Esophagus (tissue), 2 donors: ENCODE measurements at regions not wholly inside any gene's neighbourhood (a gene's known extent, or its start where the extent isn't known, plus 50 kb on each side); places are given as distances from the start of the nearest gene placed in this dataset.

ENCODE experiments used
- H3K27ac ChIP-seq, 2 donors: one replicate each; pipeline ENCODE4 v1.5.1; 2013; ENCODE audit warnings: low read depth in 2 of 2, mild to moderate bottlenecking in 2 of 2, inconsistent platforms in 1 of 2, low read length in 1 of 2, moderate library complexity in 1 of 2
- H3K27me3 ChIP-seq, 2 donors: one replicate each; pipeline ENCODE4 v1.6.1; 2013; ENCODE audit warnings: low read length in 2 of 2, control low read depth in 1 of 2, mild to moderate bottlenecking in 1 of 2; ENCODE audit not compliant: insufficient read depth in 2 of 2, control insufficient read depth in 1 of 2
- H3K36me3 ChIP-seq, 2 donors: one replicate each; pipeline ENCODE4 v1.6.1; 2013; ENCODE audit warnings: low read length in 1 of 2; ENCODE audit not compliant: control insufficient read depth in 2 of 2, insufficient read depth in 2 of 2
- H3K4me1 ChIP-seq, 2 donors: one replicate each; pipeline ENCODE4 v1.6.1; 2013; ENCODE audit warnings: low read length in 1 of 2; ENCODE audit not compliant: control insufficient read depth in 2 of 2, insufficient read depth in 2 of 2
- H3K4me3 ChIP-seq, 2 donors: one replicate each; pipeline ENCODE4 v1.5.1; 2013; ENCODE audit warnings: low read length in 2 of 2, mild to moderate bottlenecking in 2 of 2, low read depth in 1 of 2, moderate library complexity in 1 of 2
- H3K9me3 ChIP-seq, 2 donors: one replicate each; pipeline ENCODE4 v1.6.1; 2013; ENCODE audit warnings: mild to moderate bottlenecking in 2 of 2, low read depth in 1 of 2, low read length in 1 of 2, moderate library complexity in 1 of 2; ENCODE audit not compliant: control insufficient read depth in 2 of 2, insufficient read depth in 1 of 2
- WGBS, 2 donors: extraction: QIAGEN DNeasy Blood & Tissue Kit; methylation state at CpG; one replicate each; pipeline ENCODE4 v1.1.7; 2013; 5-methylcytosine and 5-hydroxymethylcytosine counted together
- donor health status: healthy with polysubstance abuse.
- donor health status: Bipolar disorder and iron deficiency.

- 44 to 54% methylated on average over 2 of the region's 2 CpGs for WGBS, 2 donors
- no peaks in the 10 kb centered on the region for H3K4me1 ChIP-seq
- no peaks in the 10 kb centered on the region for H3K9me3 ChIP-seq
Observed at GRCh38 chr2:167548396-167548795, 660.1 kb downstream of the XIRP2 start.

GRCh38 chr2:167544602-167545001 lies 656.3 kb downstream of the XIRP2 start:
- H3K4me1 ChIP-seq, result no peaks in the 10 kb centered on the region
- 94 to 98% methylated on average over 19 of the region's 19 CpGs for WGBS, 2 donors
- no peaks in the 10 kb centered on the region for H3K36me3 ChIP-seq
- H3K4me3 ChIP-seq, result no peak overlapping the region
- no peak overlapping the region for H3K27ac ChIP-seq
- no peaks in the 10 kb centered on the region for H3K27me3 ChIP-seq
- no peaks in the 10 kb centered on the region for H3K9me3 ChIP-seq

More at GRCh38 chr2:167548396-167548795, 660.1 kb downstream of the XIRP2 start:
- H3K36me3 ChIP-seq, result no peaks in the 10 kb centered on the region
- no peaks in the 10 kb centered on the region for H3K27me3 ChIP-seq
- no peak overlapping the region for H3K27ac ChIP-seq
- no peak overlapping the region for H3K4me3 ChIP-seq

GRCh38 chr2:167543721-167544120 lies 655.4 kb downstream of the XIRP2 start:
- Histone ChIP-seq H3K4me1 (no peaks in the 10 kb centered on the region), H3K27ac (no peak overlapping the region), H3K9me3 (no peaks in the 10 kb centered on the region), H3K27me3 (no peaks in the 10 kb centered on the region), H3K4me3 (no peak overlapping the region), H3K36me3 (no peaks in the 10 kb centered on the region)
- 91% methylated on average over 4 of the region's 4 CpGs for WGBS, 2 donors

GRCh38 chr2:167537743-167538142 lies 649.5 kb downstream of the XIRP2 start:
- no peaks in the 10 kb centered on the region for H3K9me3 ChIP-seq
- H3K27ac ChIP-seq, result peak overlapping the region in 1 of 2 donors; percentile 14
- H3K4me3 ChIP-seq, result no peak overlapping the region
- WGBS, 2 donors, result 64 to 77% methylated on average over 4 of the region's 4 CpGs
- no peaks in the 10 kb centered on the region for H3K36me3 ChIP-seq
- no peaks in the 10 kb centered on the region for H3K4me1 ChIP-seq
- no peaks in the 10 kb centered on the region for H3K27me3 ChIP-seq

- no peaks in the 10 kb centered on the region for H3K27me3 ChIP-seq
- H3K4me1 ChIP-seq, result no peaks in the 10 kb centered on the region
- H3K4me3 ChIP-seq, result no peak overlapping the region
- H3K9me3 ChIP-seq, result no peaks in the 10 kb centered on the region
- no peak overlapping the region for H3K27ac ChIP-seq
- 81 to 86% methylated on average over 1 of the region's 1 CpG for WGBS, 2 donors
- no peaks in the 10 kb centered on the region for H3K36me3 ChIP-seq
Observed at GRCh38 chr2:167534443-167534842, 646.2 kb downstream of the XIRP2 start.

- WGBS, 2 donors, result 61 to 67% methylated on average over 2 of the region's 2 CpGs
Observed at GRCh38 chr2:167524786-167525185, 636.5 kb downstream of the XIRP2 start.

GRCh38 chr2:167510071-167510759 lies 621.9 kb downstream of the XIRP2 start:
- Histone ChIP-seq H3K4me3 (no peak overlapping the region), H3K27me3 (no peaks in the 10 kb centered on the region), H3K27ac (no peak overlapping the region), H3K36me3 (no peaks in the 10 kb centered on the region), H3K4me1 (no peaks in the 10 kb centered on the region), H3K9me3 (no peaks in the 10 kb centered on the region)
- WGBS, 2 donors, result 36 to 41% methylated on average over 2 of the region's 2 CpGs

More at GRCh38 chr2:167524786-167525185, 636.5 kb downstream of the XIRP2 start:
- H3K36me3 ChIP-seq, result no peaks in the 10 kb centered on the region
- H3K4me3 ChIP-seq, result no peak overlapping the region
- no peaks in the 10 kb centered on the region for H3K9me3 ChIP-seq
- no peaks in the 10 kb centered on the region for H3K4me1 ChIP-seq
- no peak overlapping the region for H3K27ac ChIP-seq
- H3K27me3 ChIP-seq, result no peaks in the 10 kb centered on the region

GRCh38 chr2:167509586-167509985 lies 621.3 kb downstream of the XIRP2 start:
- Histone ChIP-seq H3K36me3 (no peaks in the 10 kb centered on the region), H3K4me1 (no peaks in the 10 kb centered on the region), H3K27ac (no peak overlapping the region), H3K9me3 (no peaks in the 10 kb centered on the region), H3K4me3 (no peak overlapping the region), H3K27me3 (no peaks in the 10 kb centered on the region)
- WGBS, 2 donors, result 13 to 19% methylated on average over 4 of the region's 4 CpGs

GRCh38 chr2:167508709-167509108 lies 620.4 kb downstream of the XIRP2 start:
- WGBS, 2 donors, result 64 to 74% methylated on average over 1 of the region's 1 CpG
- H3K4me1 ChIP-seq, result no peaks in the 10 kb centered on the region
- H3K27me3 ChIP-seq, result no peaks in the 10 kb centered on the region
- no peak overlapping the region for H3K4me3 ChIP-seq
- H3K36me3 ChIP-seq, result no peaks in the 10 kb centered on the region
- no peaks in the 10 kb centered on the region for H3K9me3 ChIP-seq
- no peak overlapping the region for H3K27ac ChIP-seq

GRCh38 chr2:167506395-167506794 lies 618.1 kb downstream of the XIRP2 start:
- no peaks in the 10 kb centered on the region for H3K4me1 ChIP-seq
- WGBS, 2 donors, result 47 to 48% methylated on average over 1 of the region's 1 CpG
- H3K36me3 ChIP-seq, result no peaks in the 10 kb centered on the region
- no peak overlapping the region for H3K27ac ChIP-seq
- no peaks in the 10 kb centered on the region for H3K27me3 ChIP-seq
- no peaks in the 10 kb centered on the region for H3K9me3 ChIP-seq
- H3K4me3 ChIP-seq, result no peak overlapping the region
